PC-9 (cell line): ENCODE measurements at regions not wholly inside any gene's neighbourhood (a gene's known extent, or its start where the extent isn't known, plus 50 kb on each side); places are given as distances from the start of the nearest gene placed in this dataset.

Source experiments
- BruUV-seq: library from RNA; stranded (reverse); fragments of 400-500 nt; replicated peaks from 2 replicates; lab custom pipeline; 2021; lab: Mats Ljungman, UMichigan
- CTCF ChIA-PET: fragments of 300-600 bp; sonication (Branson Sonifier 250); formaldehyde crosslinking; loops from one replicate; lab custom pipeline; 2022; ENCODE audit warnings: antibody characterized with exemption; lab: Charles Lee
- POLR2A ChIA-PET: fragments of 300-600 bp; sonication (Branson Sonifier 250); formaldehyde crosslinking; loops from one replicate; lab custom pipeline; 2022; ENCODE audit warnings: antibody characterized with exemption; ENCODE audit not compliant: unreplicated experiment; lab: Charles Lee
- DNase-seq, 2 experiments: peaks; one replicate each; pipeline versions ENCODE4 v3.0.0 to v3.0.0-alpha.2; 2015 to 2022; ENCODE audit warnings: mixed read lengths in 1 of 2
- H2AFZ ChIP-seq: fragments of 200-600 bp; sonication (generic); 2 replicates; pipeline ENCODE4 v1.8.1; 2017; ENCODE audit warnings: antibody characterized with exemption
- H3F3A ChIP-seq: fragments of 200-600 bp; sonication (generic); 2 replicates; pipeline ENCODE4 v1.8.1; 2017; ENCODE audit warnings: antibody characterized with exemption, mild to moderate bottlenecking, low read depth; ENCODE audit not compliant: insufficient read depth
- H3K27ac ChIP-seq: fragments of 200-600 bp; sonication (generic); 2 replicates; pipeline ENCODE4 v1.6.1; 2016; ENCODE audit warnings: mixed run types
- H3K27me3 ChIP-seq: fragments of 200-600 bp; sonication (generic); 2 replicates; pipeline ENCODE4 v1.6.1; 2016; ENCODE audit warnings: low read depth, mixed run types; ENCODE audit not compliant: insufficient read depth
- H3K36me3 ChIP-seq: fragments of 200-600 bp; sonication (generic); 2 replicates; pipeline ENCODE4 v1.6.1; 2016; ENCODE audit warnings: low read depth, mixed run types
- H3K4me1 ChIP-seq: fragments of 200-600 bp; sonication (generic); replicated peaks from 2 replicates; pipeline ENCODE4 v1.6.1; 2016; ENCODE audit warnings: mixed run types; ENCODE audit not compliant: insufficient read depth
- H3K4me2 ChIP-seq: fragments of 200-600 bp; sonication (generic); 2 replicates; pipeline ENCODE4 v1.6.1; 2017; ENCODE audit warnings: mixed run types
- H3K4me3 ChIP-seq: fragments of 200-600 bp; sonication (generic); 2 replicates; pipeline ENCODE4 v1.6.1; 2016; ENCODE audit warnings: mixed run types
- H3K79me2 ChIP-seq: fragments of 200-600 bp; sonication (generic); 2 replicates; pipeline ENCODE4 v1.6.1; 2017; ENCODE audit warnings: low read depth, mixed run types
- H3K9me2 ChIP-seq: fragments of 200-600 bp; sonication (generic); 2 replicates; pipeline ENCODE4 v1.8.1; 2017; ENCODE audit warnings: mild to moderate bottlenecking; ENCODE audit not compliant: insufficient read depth
- H3K9me3 ChIP-seq: fragments of 200-600 bp; sonication (generic); 2 replicates; pipeline ENCODE4 v1.8.1; 2016; ENCODE audit warnings: low read depth; ENCODE audit not compliant: insufficient read depth
- H4K20me1 ChIP-seq: fragments of 200-600 bp; sonication (generic); 2 replicates; pipeline ENCODE4 v1.8.1; 2017; ENCODE audit not compliant: insufficient read depth
- EZH2 ChIP-seq: fragments of 200-600 bp; sonication (generic); IDR thresholded peaks from 2 replicates; pipeline ENCODE4 v1.8.0; 2017; ENCODE audit warnings: antibody characterized with exemption, low read depth
- intact Hi-C: fragments of 100-400 bp; cut with micrococcal nuclease; formaldehyde crosslinking; loops from one replicate; pipeline ENCODE4 v1.10.0; 2022; ENCODE audit not compliant: unreplicated experiment
- TF ChIP-seq, protein P1 (sequence below): fragments of 200-600 bp; sonication (generic); conservative IDR thresholded peaks from 2 replicates; pipeline ENCODE4 v1.6.1; 2017; ENCODE audit warnings: mixed run types, antibody characterized with exemption, mild to moderate bottlenecking, moderate library complexity

DNA sequence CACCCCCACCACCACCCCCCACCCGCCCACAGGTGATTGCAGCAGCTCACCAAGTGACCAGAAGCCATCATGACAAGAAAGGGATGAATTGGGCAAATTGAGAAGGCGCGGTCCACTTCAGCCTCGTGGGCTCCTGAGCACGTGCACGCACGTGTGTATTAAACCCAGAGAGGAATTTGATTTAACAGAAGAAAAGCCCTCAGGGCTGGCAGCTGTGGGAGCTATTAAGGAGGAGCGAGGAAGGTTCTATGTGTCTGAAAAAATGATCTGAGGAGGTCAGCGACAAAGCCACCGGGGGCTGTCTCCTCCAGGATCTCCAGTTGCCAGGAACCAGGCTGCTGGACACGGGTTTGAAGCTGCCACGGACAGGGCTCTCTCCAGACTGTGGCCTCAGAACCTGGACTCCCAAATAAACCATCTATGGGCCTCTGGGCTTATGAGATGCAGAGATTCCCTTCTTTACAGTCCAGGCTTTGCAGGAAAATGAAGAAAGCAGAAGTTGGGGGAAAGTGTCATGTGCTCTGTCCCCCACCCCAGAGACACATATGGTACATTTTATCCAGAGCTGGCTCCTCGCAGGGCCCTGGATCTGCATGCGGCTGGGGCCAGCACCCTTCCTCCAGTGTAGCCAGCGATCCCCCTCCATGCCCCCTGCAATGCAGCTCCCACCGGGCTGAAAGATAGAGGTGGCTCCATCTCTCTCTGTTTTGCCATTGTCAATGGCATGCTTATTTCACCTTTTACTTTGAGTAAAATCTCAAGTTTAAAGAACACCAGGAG, 219.7 kb upstream of the RPL38 start:
- ChIA-PET CTCF (no interaction called here), POLR2A (no interaction called here)
- H3K9me3 ChIP-seq, result no peaks in the 10 kb centered on the region
- H3K4me3 ChIP-seq, result no peak overlapping the region
- no peaks in the 10 kb centered on the region for H3K36me3 ChIP-seq
- H2AFZ ChIP-seq, result no peak overlapping the region
- H3K79me2 ChIP-seq, result no peaks in the 10 kb centered on the region
- peaks cover 71% of the 10 kb centered on the region for H3K27me3 ChIP-seq
- no peak for TF ChIP-seq EZH2
- TF ChIP-seq, protein P1, sequence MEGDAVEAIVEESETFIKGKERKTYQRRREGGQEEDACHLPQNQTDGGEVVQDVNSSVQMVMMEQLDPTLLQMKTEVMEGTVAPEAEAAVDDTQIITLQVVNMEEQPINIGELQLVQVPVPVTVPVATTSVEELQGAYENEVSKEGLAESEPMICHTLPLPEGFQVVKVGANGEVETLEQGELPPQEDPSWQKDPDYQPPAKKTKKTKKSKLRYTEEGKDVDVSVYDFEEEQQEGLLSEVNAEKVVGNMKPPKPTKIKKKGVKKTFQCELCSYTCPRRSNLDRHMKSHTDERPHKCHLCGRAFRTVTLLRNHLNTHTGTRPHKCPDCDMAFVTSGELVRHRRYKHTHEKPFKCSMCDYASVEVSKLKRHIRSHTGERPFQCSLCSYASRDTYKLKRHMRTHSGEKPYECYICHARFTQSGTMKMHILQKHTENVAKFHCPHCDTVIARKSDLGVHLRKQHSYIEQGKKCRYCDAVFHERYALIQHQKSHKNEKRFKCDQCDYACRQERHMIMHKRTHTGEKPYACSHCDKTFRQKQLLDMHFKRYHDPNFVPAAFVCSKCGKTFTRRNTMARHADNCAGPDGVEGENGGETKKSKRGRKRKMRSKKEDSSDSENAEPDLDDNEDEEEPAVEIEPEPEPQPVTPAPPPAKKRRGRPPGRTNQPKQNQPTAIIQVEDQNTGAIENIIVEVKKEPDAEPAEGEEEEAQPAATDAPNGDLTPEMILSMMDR, result no peak
- H4K20me1 ChIP-seq, result no peaks in the 10 kb centered on the region
- no peak overlapping the region for H3K27ac ChIP-seq
- H3F3A ChIP-seq, result no peaks in the 10 kb centered on the region
- no TSS peak for BruUV-seq
- no peak for DNase-seq
- no peaks in the 10 kb centered on the region for H3K4me1 ChIP-seq
- H3K4me2 ChIP-seq, result no peak overlapping the region
- intact Hi-C loops, result no loop called here
- no peaks in the 10 kb centered on the region for H3K9me2 ChIP-seq

DNA sequence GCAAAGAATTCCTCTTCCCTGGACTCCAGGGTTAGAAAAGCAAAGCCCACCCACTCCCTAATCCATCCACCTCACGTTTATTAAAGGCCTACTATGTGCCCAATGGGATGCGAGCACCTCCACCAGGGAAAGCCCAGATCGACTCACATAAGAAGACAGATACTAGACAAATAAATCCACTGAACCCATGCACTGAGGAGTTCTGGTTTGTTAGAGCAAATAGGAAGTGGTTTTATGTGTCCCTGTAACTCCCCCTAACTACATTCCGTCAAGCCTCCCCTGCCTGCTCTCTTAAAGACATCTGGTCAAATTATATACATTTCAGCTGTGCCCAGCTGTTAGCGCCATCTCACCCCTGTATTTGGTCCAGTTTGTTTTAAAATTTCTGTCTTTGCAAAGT, 218.5 kb upstream of the RPL38 start:
- Histone ChIP-seq H3K9me3 (no peaks in the 10 kb centered on the region), H3K27ac (no peak overlapping the region), H3K79me2 (no peaks in the 10 kb centered on the region), H3K4me1 (no peaks in the 10 kb centered on the region), H3F3A (no peaks in the 10 kb centered on the region), H3K9me2 (no peaks in the 10 kb centered on the region), H3K27me3 (peaks cover 71% of the 10 kb centered on the region), H3K4me2 (no peak overlapping the region), H3K36me3 (no peaks in the 10 kb centered on the region), H2AFZ (no peak overlapping the region), H3K4me3 (no peak overlapping the region), H4K20me1 (no peaks in the 10 kb centered on the region)
- no peak for TF ChIP-seq EZH2
- TF ChIP-seq, protein P1, result no peak
- BruUV-seq, result no TSS peak
- ChIA-PET POLR2A (no interaction called here), CTCF (no interaction called here)
- no peak for DNase-seq
- intact Hi-C loops, result no loop called here

- ChIA-PET POLR2A (no interaction called here), CTCF (no interaction called here)
- H3K79me2 ChIP-seq, result no peaks in the 10 kb centered on the region
- H2AFZ ChIP-seq, result no peak overlapping the region
- no peaks in the 10 kb centered on the region for H3K9me3 ChIP-seq
- no peaks in the 10 kb centered on the region for H3K4me1 ChIP-seq
- H3K4me3 ChIP-seq, result no peak overlapping the region
- TF ChIP-seq, protein P1, result no peak
- TF ChIP-seq EZH2, result no peak
- no peaks in the 10 kb centered on the region for H4K20me1 ChIP-seq
- BruUV-seq, result no TSS peak
- H3K36me3 ChIP-seq, result no peaks in the 10 kb centered on the region
- H3F3A ChIP-seq, result no peaks in the 10 kb centered on the region
- DNase-seq, result no peak
- intact Hi-C loops, result no loop called here
- peaks cover 70% of the 10 kb centered on the region for H3K27me3 ChIP-seq
- no peak overlapping the region for H3K27ac ChIP-seq
- no peak overlapping the region for H3K4me2 ChIP-seq
- H3K9me2 ChIP-seq, result no peaks in the 10 kb centered on the region
These were observed 217.9 kb upstream of the RPL38 start for GRCh38 chr17:73985466-73986015.
